RWPE2 (cell line): ENCODE measurements at regions not wholly inside any gene's neighbourhood (a gene's known extent, or its start where the extent isn't known, plus 50 kb on each side); places are given as distances from the start of the nearest gene placed in this dataset.
"Not testable (repeated sequence)": the region's sequence is repeated elsewhere in the genome, so short reads cannot be mapped to it uniquely, and the experiment has no call there.

ENCODE experiments used
- ATAC-seq: fragments of 200-7000 bp; cut with Tn5 transposase; 3 replicates; pipeline ENCODE4 v1.9.1; 2021; ENCODE audit warnings: low read depth
- DNase-seq: peaks from one replicate; pipeline ENCODE4 v3.0.0-alpha.2; 2020; ENCODE audit warnings: low spot score
- H3K27ac ChIP-seq: fragments of 450-650 bp; 2 replicates; pipeline ENCODE4 v1.5.1; 2017; ENCODE audit warnings: mild to moderate bottlenecking; ENCODE audit not compliant: poor library complexity, severe bottlenecking
- H3K27me3 ChIP-seq: fragments of 250-450 bp; sonication (Bioruptor Pico); 2 replicates; pipeline ENCODE4 v1.5.1; 2021; ENCODE audit warnings: mild to moderate bottlenecking, moderate library complexity; ENCODE audit not compliant: insufficient read depth, poor library complexity, severe bottlenecking
- H3K36me3 ChIP-seq: fragments of 250-450 bp; sonication (Bioruptor Pico); 2 replicates; pipeline ENCODE4 v1.5.1; 2020; ENCODE audit warnings: low read depth, mild to moderate bottlenecking, moderate library complexity
- H3K4me1 ChIP-seq: fragments of 250-450 bp; sonication (Bioruptor Pico); 2 replicates; pipeline ENCODE4 v1.5.1; 2021; ENCODE audit warnings: mild to moderate bottlenecking, moderate library complexity; ENCODE audit not compliant: insufficient read depth, poor library complexity, severe bottlenecking
- H3K4me3 ChIP-seq: fragments of 250-450 bp; sonication (Bioruptor Pico); 2 replicates; pipeline ENCODE4 v1.5.1; 2021; ENCODE audit warnings: mild to moderate bottlenecking, moderate library complexity; ENCODE audit not compliant: severe bottlenecking
- H3K9me3 ChIP-seq: fragments of 250-450 bp; sonication (Bioruptor Pico); 2 replicates; pipeline ENCODE4 v1.5.1; 2021; ENCODE audit warnings: mild to moderate bottlenecking, moderate library complexity; ENCODE audit not compliant: severe bottlenecking
- CTCF ChIP-seq: fragments of 450-650 bp; IDR thresholded peaks from one replicate; pipeline ENCODE4 v1.5.1; 2017; ENCODE audit warnings: mild to moderate bottlenecking, moderate library complexity; ENCODE audit not compliant: poor library complexity, severe bottlenecking

GRCh38 chr12:131430158-131430742 is 280.6 kb upstream of the SFSWAP start:
- peaks cover 28% of the 10 kb centered on the region for H3K27me3 ChIP-seq
- TF ChIP-seq CTCF = no peak

GRCh38 chr12:131431126-131431655 is 279.7 kb upstream of the SFSWAP start:
- H3K9me3 ChIP-seq, DNase-seq, H3K27ac ChIP-seq, H3K4me3 ChIP-seq, ATAC-seq, H3K4me1 ChIP-seq, H3K36me3 ChIP-seq: not testable (repeated sequence)
- peaks cover 28% of the 10 kb centered on the region for H3K27me3 ChIP-seq

More at GRCh38 chr12:131430158-131430742, 280.6 kb upstream of the SFSWAP start:
- Histone ChIP-seq H3K36me3 (no peaks in the 10 kb centered on the region), H3K4me3 (no peak overlapping the region), H3K4me1 (no peaks in the 10 kb centered on the region), H3K27ac (no peak overlapping the region), H3K9me3 (no peaks in the 10 kb centered on the region)
- DNase-seq (no peak), ATAC-seq (no peak)

- Histone ChIP-seq H3K9me3 (no peaks in the 10 kb centered on the region), H3K27ac (no peak overlapping the region), H3K4me3 (no peak overlapping the region), H3K27me3 (peaks cover 24% of the 10 kb centered on the region), H3K36me3 (no peaks in the 10 kb centered on the region), H3K4me1 (no peaks in the 10 kb centered on the region)
- DNase-seq (no peak), ATAC-seq (no peak)
- TF ChIP-seq CTCF = no peak
Measured at GRCh38 chr12:131432532-131433260, 278.2 kb upstream of the SFSWAP start.

- DNase-seq = peak; percentile 21
- H3K36me3 ChIP-seq = no peaks in the 10 kb centered on the region
- no peaks in the 10 kb centered on the region for H3K4me1 ChIP-seq
- peaks cover 18% of the 10 kb centered on the region for H3K27me3 ChIP-seq
- H3K9me3 ChIP-seq = no peaks in the 10 kb centered on the region
- H3K27ac ChIP-seq = no peak overlapping the region
- no peak overlapping the region for H3K4me3 ChIP-seq
- TF ChIP-seq CTCF = no peak
- no peak for ATAC-seq
Measured at GRCh38 chr12:131434208-131435125, 276.4 kb upstream of the SFSWAP start.
